HG02885 (cell line): ENCODE measurements at regions not wholly inside any gene's neighbourhood (a gene's known extent, or its start where the extent isn't known, plus 50 kb on each side); places are given as distances from the start of the nearest gene placed in this dataset.

Experiments used
- ATAC-seq: cut with Tn5 transposase; IDR thresholded peaks from one replicate; pipeline ENCODE4 v1.9.1; 2021; ENCODE audit warnings: mild to moderate bottlenecking; ENCODE audit not compliant: unreplicated experiment, poor library complexity

GRCh38 chr10:78396754-78397153 lies 363.1 kb downstream of the RPS24 start:
- ATAC-seq: no peak

GRCh38 chr10:78397786-78398185 lies 364.1 kb downstream of the RPS24 start:
- ATAC-seq: no peak

- ATAC-seq: no peak
These were observed 364.7 kb downstream of the RPS24 start for GRCh38 chr10:78398382-78398781.

GRCh38 chr10:78401624-78402367 lies 368.1 kb downstream of the RPS24 start:
- no peak for ATAC-seq

- no peak for ATAC-seq
These were observed 368.9 kb downstream of the RPS24 start for GRCh38 chr10:78402591-78402990.

GRCh38 chr10:78403781-78404180 lies 370.1 kb downstream of the RPS24 start:
- no peak for ATAC-seq

GRCh38 chr10:78404296-78404695 lies 370.6 kb downstream of the RPS24 start:
- ATAC-seq: no peak

GRCh38 chr10:78405231-78405630 lies 371.6 kb downstream of the RPS24 start:
- ATAC-seq: no peak

GRCh38 chr10:78405736-78406135 lies 372.1 kb downstream of the RPS24 start:
- no peak for ATAC-seq

- ATAC-seq: no peak
These were observed 373.0 kb downstream of the RPS24 start for GRCh38 chr10:78406648-78407008.

GRCh38 chr10:78407009-78407711 lies 373.5 kb downstream of the RPS24 start:
- peak; percentile 72 for ATAC-seq

- ATAC-seq: no peak
These were observed 374.3 kb downstream of the RPS24 start for GRCh38 chr10:78407966-78408365.

GRCh38 chr10:78408671-78409472 lies 375.2 kb downstream of the RPS24 start:
- no peak for ATAC-seq

GRCh38 chr10:78410046-78410965 lies 376.6 kb downstream of the RPS24 start:
- ATAC-seq: no peak

- ATAC-seq: no peak
These were observed 378.1 kb downstream of the RPS24 start for GRCh38 chr10:78411716-78412115.

GRCh38 chr10:78412605-78413004 lies 378.9 kb downstream of the RPS24 start:
- ATAC-seq: no peak

GRCh38 chr10:78413076-78414055 lies 379.7 kb downstream of the RPS24 start:
- ATAC-seq: no peak

GRCh38 chr10:78414380-78414779 lies 380.7 kb downstream of the RPS24 start:
- ATAC-seq: no peak

- no peak for ATAC-seq
These were observed 381.4 kb downstream of the RPS24 start for GRCh38 chr10:78415111-78415510.
